GM23248 (cell line): ENCODE measurements at regions not wholly inside any gene's neighbourhood (a gene's known extent, or its start where the extent isn't known, plus 50 kb on each side); places are given as distances from the start of the nearest gene placed in this dataset.

Source experiments
- EZH2 ChIP-seq: fragments of 200-600 bp; sonication (generic); IDR thresholded peaks from 2 replicates; pipeline ENCODE4 v1.6.1; 2018; ENCODE audit warnings: antibody characterized with exemption, mild to moderate bottlenecking; ENCODE audit not compliant: insufficient read depth, poor library complexity, severe bottlenecking
- EZH2phosphoT487 ChIP-seq: fragments of 200-600 bp; sonication (generic); IDR thresholded peaks from 2 replicates; pipeline ENCODE4 v1.6.1; 2018; ENCODE audit warnings: antibody characterized with exemption, moderate library complexity, mild to moderate bottlenecking, low read depth; ENCODE audit not compliant: insufficient read depth

GRCh38 chr7:35465791-35466336 lies 212.0 kb upstream of the TBX20 start:
- TF ChIP-seq EZH2 (no peak), EZH2phosphoT487 (no peak)
